Pancreas (tissue), 10 donors: ENCODE measurements at regions not wholly inside any gene's neighbourhood (a gene's known extent, or its start where the extent isn't known, plus 50 kb on each side); places are given as distances from the start of the nearest gene placed in this dataset.

Source experiments
- ATAC-seq, 4 donors: fragments of 200-7000 bp; cut with Tn5 transposase; one replicate each; pipeline versions ENCODE4 v1.8.0 to v1.9.1; 2020; ENCODE audit warnings: mild to moderate bottlenecking in 4 of 4, moderate library complexity in 4 of 4
- DNase-seq, 6 donors: peaks; one replicate each; pipeline ENCODE4 v3.0.0-alpha.2; 2020
- FAIRE-seq: peaks from 2 replicates; lab custom pipeline; 2012; peaks lifted over from hg19 to GRCh38; lab: Jason Lieb, UNC
- H3K27ac ChIP-seq, 4 donors: fragments of 200-600 bp; sonication (generic); 1 replicate in 3 of 4; 2 replicates in 1 of 4; pipeline versions ENCODE4 v1.5.0 to v1.8.0; 2020
- H3K27me3 ChIP-seq, 4 donors: fragments of 200-600 bp; one replicate each; pipeline ENCODE4 v1.8.0; 2021
- H3K36me3 ChIP-seq, 3 donors: fragments of 200-600 bp; sonication (generic) in 1 of 3; one replicate each; pipeline versions ENCODE4 v1.5.0 to v1.8.0; 2020 to 2021
- H3K4me1 ChIP-seq, 3 donors: fragments of 200-600 bp; one replicate each; pipeline ENCODE4 v1.8.0; 2021
- H3K4me3 ChIP-seq, 4 donors: fragments of 200-600 bp; sonication (generic) in 2 of 4; one replicate each; pipeline versions ENCODE4 v1.5.0 to v1.8.0; 2020 to 2021
- H3K9me3 ChIP-seq, 4 donors: fragments of 200-600 bp; one replicate each; pipeline ENCODE4 v1.8.0; 2021
- CTCF ChIP-seq, 4 donors: fragments of 200-600 bp; sonication (generic) in 3 of 4; IDR thresholded peaks; one replicate each; pipeline versions ENCODE4 v1.5.0 to v1.8.0; 2021; ENCODE audit warnings: antibody characterized with exemption in 4 of 4
- WGBS, 2 donors: extraction: QIAGEN DNeasy Blood & Tissue Kit; methylation state at CpG; one replicate each; pipeline ENCODE4 v1.1.7; 2013; 5-methylcytosine and 5-hydroxymethylcytosine counted together
- intact Hi-C, 3 donors: fragments of 100-400 bp; cut with DNase I; formaldehyde crosslinking; loops; one replicate each; pipeline versions ENCODE4 v1.11.1 to v1.14.2; 2022
- donor health status: healthy with polysubstance abuse.
- donor health status: DM: no; HTN: no; CAD: no; lungs with moderate emphysema.
- donor health status: DM: no; HTN: no; CAD: no.
- donor health status: control.
- donor health status: control.
- donor health status: Bipolar disorder and iron deficiency.
- donor health status: DM: yes; HTN: yes; CAD: no.
- donor health status: DM: no; HTN: no; CAD: no.
- donor health status: DM: no; HTN: no; CAD: no.
- donor health status: DM: yes; HTN: yes; CAD: no.

- H3K36me3 ChIP-seq, result no peaks in the 10 kb centered on the region
- intact Hi-C loops, result no loop called here
- no peaks in the 10 kb centered on the region for H3K4me1 ChIP-seq
- H3K4me3 ChIP-seq, result no peak overlapping the region
- TF ChIP-seq CTCF (IDR thresholded peaks at IDR 0.05), result no peak
- FAIRE-seq (no peak), DNase-seq (no peak), ATAC-seq (no peak)
- no peaks in the 10 kb centered on the region for H3K9me3 ChIP-seq
- H3K27me3 ChIP-seq, result no peaks in the 10 kb centered on the region
- H3K27ac ChIP-seq, result no peak overlapping the region
Observed at GRCh38 chr6:126419901-126420300, 80.0 kb downstream of the CENPW start.

- H3K9me3 ChIP-seq, result no peaks in the 10 kb centered on the region
- no peaks in the 10 kb centered on the region for H3K4me1 ChIP-seq
- FAIRE-seq, result no peak
- intact Hi-C loops, result no loop called here
- H3K27ac ChIP-seq, result no peak overlapping the region
- ATAC-seq, result no peak
- no peak for DNase-seq
- H3K36me3 ChIP-seq, result no peaks in the 10 kb centered on the region
- no peak overlapping the region for H3K4me3 ChIP-seq
- WGBS, 2 donors, result 51 to 63% methylated on average over 2 of the region's 2 CpGs
- no peak for TF ChIP-seq CTCF (IDR thresholded peaks at IDR 0.05)
- no peaks in the 10 kb centered on the region for H3K27me3 ChIP-seq
Observed at GRCh38 chr6:126422912-126423311, 83.0 kb downstream of the CENPW start.

- intact Hi-C loops, result no loop called here
- DNase-seq (no peak), FAIRE-seq (no peak), ATAC-seq (peak in 1 of 4 donors; percentile 51)
- Histone ChIP-seq H3K9me3 (no peaks in the 10 kb centered on the region), H3K27me3 (no peaks in the 10 kb centered on the region), H3K4me3 (no peak overlapping the region), H3K27ac (no peak overlapping the region), H3K36me3 (no peaks in the 10 kb centered on the region), H3K4me1 (no peaks in the 10 kb centered on the region)
- TF ChIP-seq CTCF (IDR thresholded peaks at IDR 0.05), result no peak
- 19 to 23% methylated on average over 3 of the region's 3 CpGs for WGBS, 2 donors
Observed at GRCh38 chr6:126427713-126428112, 87.8 kb downstream of the CENPW start.

GRCh38 chr6:126429866-126430265 is 90.0 kb downstream of the CENPW start:
- no peaks in the 10 kb centered on the region for H3K27me3 ChIP-seq
- no peak for FAIRE-seq
- intact Hi-C loops, result no loop called here
- DNase-seq, result no peak
- no peak for TF ChIP-seq CTCF (IDR thresholded peaks at IDR 0.05)
- H3K4me3 ChIP-seq, result no peak overlapping the region
- no peaks in the 10 kb centered on the region for H3K9me3 ChIP-seq
- no peak overlapping the region for H3K27ac ChIP-seq
- H3K4me1 ChIP-seq, result no peaks in the 10 kb centered on the region
- 87 to 95% methylated on average over 1 of the region's 1 CpG for WGBS, 2 donors
- ATAC-seq, result no peak
- H3K36me3 ChIP-seq, result no peaks in the 10 kb centered on the region

GRCh38 chr6:126432564-126432963 is 92.6 kb downstream of the CENPW start:
- H3K9me3 ChIP-seq, result no peaks in the 10 kb centered on the region
- intact Hi-C loops, result no loop called here
- H3K27me3 ChIP-seq, result no peaks in the 10 kb centered on the region
- no peak overlapping the region for H3K27ac ChIP-seq
- no peak overlapping the region for H3K4me3 ChIP-seq
- no peak for TF ChIP-seq CTCF (IDR thresholded peaks at IDR 0.05)
- no peaks in the 10 kb centered on the region for H3K36me3 ChIP-seq
- ATAC-seq (no peak), FAIRE-seq (no peak), DNase-seq (no peak)
- no peaks in the 10 kb centered on the region for H3K4me1 ChIP-seq
